Erythroblast (primary cell): ENCODE measurements at regions not wholly inside any gene's neighbourhood (a gene's known extent, or its start where the extent isn't known, plus 50 kb on each side); places are given as distances from the start of the nearest gene placed in this dataset.

ENCODE experiments used
- DNase-seq, 2 experiments: peaks; one replicate each; lab custom pipeline; 2025; lab: John Stamatoyannopoulos, UW
- GATA1 ChIP-seq: IDR thresholded peaks from 2 replicates; pipeline ENCODE4 v1.6.1; 2011; ENCODE audit warnings: low read depth, mild to moderate bottlenecking, control low read depth, low read length, moderate library complexity
- POLR2A ChIP-seq: IDR thresholded peaks from 2 replicates; pipeline ENCODE4 v1.6.1; 2011; ENCODE audit warnings: mild to moderate bottlenecking, low read length

DNA sequence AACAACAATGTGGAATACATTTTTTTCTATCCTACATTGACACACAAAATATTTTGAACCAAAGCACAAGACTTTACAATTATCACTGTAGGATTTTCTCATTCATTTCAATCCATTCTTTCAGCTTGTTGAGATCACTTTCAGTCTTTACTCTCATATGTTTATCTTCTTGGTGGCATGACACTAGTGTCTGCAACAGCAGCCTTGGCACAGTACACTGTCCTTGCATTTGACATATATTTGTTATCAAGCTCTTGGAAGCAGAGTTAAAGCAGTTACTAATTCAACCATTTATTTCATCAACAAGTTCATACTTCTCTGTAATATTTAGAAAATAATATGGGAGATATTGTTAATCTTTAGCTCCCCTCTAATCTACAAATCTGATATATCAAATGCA is 922.4 kb upstream of the ADGRL2 start:
- DNase-seq: no peak
- TF ChIP-seq POLR2A (no peak), GATA1 (no peak)

DNA sequence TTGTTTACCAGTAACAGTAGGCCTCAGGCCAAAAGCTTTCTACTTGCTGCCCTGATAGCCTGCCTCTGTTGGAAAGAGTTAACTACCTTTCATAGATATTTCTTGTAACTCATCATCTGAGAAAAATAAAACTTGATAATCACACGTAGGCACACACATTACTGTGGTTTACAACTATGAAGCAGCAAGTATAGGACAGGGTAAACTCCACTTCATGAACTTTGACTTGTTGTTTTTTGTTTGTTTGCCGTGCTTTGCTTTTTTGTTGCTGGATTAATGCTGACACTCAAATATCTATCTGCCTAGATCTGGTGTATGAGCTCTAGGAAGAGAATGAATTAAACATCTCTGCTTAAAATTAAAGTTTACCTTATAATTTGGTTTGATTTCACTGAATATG is 924.7 kb upstream of the ADGRL2 start:
- TF ChIP-seq GATA1 (no peak), POLR2A (no peak)
- no peak for DNase-seq

- TF ChIP-seq GATA1 (no peak), POLR2A (no peak)
- no peak for DNase-seq
Observed at GRCh38 chr1:80869299-80869698, 931.4 kb upstream of the ADGRL2 start.

- no peak for DNase-seq
- TF ChIP-seq POLR2A (no peak), GATA1 (no peak)
Observed at GRCh38 chr1:80847904-80848303, 952.8 kb upstream of the ADGRL2 start.

DNA sequence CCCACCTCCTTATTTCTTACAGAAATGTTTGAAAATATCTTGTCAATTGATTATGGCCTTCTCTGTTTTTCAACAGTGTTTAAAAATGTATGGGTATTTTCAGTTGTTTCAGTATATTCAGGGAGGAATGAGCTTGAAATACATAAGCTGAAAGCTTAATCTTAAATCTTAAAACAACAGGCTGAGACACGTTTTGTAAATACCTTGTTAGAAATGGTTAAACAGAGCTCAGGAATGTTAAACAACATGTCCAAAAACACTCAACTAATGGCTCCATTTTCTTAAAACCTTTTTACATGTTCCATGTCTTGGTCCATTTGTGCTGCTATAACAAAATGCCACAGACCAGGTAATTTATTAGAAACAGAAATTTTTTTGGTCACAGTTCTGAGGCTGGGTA is 953.8 kb upstream of the ADGRL2 start:
- TF ChIP-seq GATA1: no peak
- no peak for TF ChIP-seq POLR2A
- no peak for DNase-seq

DNA sequence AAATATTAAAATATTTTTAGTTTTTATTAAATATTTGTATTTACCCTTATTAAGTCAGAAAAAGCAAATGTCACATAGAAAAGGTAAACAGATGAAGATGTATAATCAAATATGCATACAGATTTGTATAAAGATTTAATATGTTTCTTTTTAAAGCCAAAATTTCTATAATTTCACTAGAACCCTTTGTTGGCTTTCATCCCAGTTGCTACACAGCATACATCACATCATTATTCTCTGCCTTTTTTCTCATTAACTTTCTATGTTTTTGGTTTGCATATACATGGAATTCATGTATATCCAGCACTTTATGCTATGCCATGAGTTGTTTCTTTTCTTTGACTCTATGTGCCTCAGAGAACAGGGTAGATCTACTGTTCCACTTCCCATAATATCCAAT is 957.9 kb upstream of the ADGRL2 start:
- no peak for DNase-seq
- TF ChIP-seq GATA1: no peak
- no peak for TF ChIP-seq POLR2A

DNA sequence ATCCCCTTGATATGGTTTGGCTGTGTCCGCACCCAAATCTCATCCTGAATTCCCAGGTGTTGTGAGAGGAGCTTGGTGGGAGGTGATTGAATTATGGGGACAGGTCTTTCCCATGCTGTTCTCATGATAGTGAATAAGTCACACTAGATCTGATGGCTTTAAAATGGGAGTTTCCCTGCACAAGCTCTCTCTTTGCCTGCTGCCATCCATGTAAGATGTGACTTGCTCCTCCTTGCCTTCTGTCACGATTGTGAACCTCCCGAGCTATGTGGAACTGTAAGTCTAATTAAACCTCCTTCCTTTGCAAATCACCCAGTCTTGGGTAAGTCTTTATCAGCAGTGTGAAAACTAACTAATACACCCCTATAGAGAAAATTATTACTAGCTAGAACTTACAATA is 959.5 kb upstream of the ADGRL2 start:
- no peak for DNase-seq
- TF ChIP-seq GATA1 (no peak), POLR2A (no peak)

DNA sequence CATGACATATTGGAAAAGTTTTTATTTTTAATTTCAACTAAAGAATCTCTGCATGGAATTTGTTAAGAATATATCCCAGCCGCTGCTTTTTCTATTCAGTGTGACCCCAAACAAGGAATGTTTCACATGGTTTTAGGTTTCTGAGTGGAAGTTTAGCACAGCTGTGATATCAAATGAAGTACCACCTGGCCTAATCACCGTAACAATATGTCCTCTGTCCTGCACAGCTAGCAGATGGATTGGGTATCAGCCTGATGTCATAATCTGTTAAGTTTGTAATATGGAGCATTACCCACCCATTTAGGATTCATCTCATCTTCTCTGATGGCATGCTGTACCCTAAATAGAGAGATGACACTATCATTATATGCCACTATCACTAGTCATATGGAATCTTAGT is 963.7 kb upstream of the ADGRL2 start:
- TF ChIP-seq POLR2A (no peak), GATA1 (no peak)
- no peak for DNase-seq

DNA sequence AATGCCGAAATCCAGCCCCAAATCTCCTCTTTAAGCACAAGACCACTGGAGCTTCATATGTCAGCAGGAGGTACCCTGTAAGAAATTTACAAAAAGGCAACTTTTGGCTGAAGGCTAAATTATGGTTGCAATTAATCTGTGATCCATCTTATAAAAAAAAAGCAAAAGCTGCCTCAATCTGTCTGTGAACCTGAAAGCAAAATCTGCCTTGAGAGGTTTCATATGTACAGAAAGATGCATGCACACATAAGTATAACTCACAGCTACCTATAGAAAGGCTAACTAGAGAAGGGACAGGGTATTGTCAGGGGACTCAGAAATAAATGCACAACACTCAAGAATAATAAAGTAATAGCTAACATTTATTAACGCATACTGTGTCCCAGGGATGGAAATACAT is 964.2 kb upstream of the ADGRL2 start:
- TF ChIP-seq GATA1: no peak
- TF ChIP-seq POLR2A: no peak
- no peak for DNase-seq

DNA sequence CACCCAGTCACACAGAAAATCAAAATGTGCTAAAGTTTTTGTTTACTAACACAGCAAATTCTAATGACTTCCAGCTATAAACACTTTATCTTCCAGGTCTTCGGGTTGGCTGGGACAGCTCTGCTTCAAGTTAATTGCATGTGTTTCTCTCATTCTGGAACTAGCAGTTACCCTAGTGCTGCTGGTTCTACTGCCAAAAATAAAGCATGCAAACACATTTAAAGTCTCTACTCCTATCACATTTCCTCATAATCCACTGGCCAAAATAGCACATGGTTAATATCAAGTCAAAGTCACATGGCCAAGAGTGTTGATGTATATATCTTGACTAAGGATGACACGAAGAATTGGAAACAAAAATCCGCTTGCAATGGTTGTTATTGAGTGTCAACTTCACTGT is 973.1 kb upstream of the ADGRL2 start:
- no peak for TF ChIP-seq POLR2A
- no peak for DNase-seq

- DNase-seq: no peak
- TF ChIP-seq POLR2A: no peak
- no peak for TF ChIP-seq GATA1
Observed at GRCh38 chr1:80825067-80825466, 975.7 kb upstream of the ADGRL2 start.

DNA sequence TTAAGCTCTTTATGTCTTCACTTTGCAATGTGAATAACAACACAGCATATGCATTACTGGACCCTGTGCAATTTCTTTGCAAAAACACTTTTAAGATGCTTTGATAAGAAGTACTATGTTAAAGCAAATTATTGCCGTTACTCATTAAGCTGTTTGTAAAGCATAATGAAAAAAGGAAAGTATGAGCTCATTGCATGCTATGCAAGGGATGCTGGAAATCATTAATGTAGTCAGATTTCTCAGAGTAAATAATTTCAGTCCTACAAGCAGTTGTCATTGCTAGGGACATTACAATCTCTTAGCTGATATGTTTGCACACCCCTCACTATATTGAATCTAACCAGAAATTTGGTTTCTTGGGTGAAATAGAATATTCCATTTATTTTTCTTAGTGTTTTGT is 982.5 kb upstream of the ADGRL2 start:
- TF ChIP-seq GATA1: no peak
- TF ChIP-seq POLR2A: no peak
- DNase-seq: no peak

GRCh38 chr1:80807981-80808380 is 992.8 kb upstream of the ADGRL2 start:
- no peak for TF ChIP-seq GATA1
- DNase-seq: no peak

GRCh38 chr1:80806431-80806830 is 994.3 kb upstream of the ADGRL2 start:
- no peak for DNase-seq
- no peak for TF ChIP-seq POLR2A
- TF ChIP-seq GATA1: no peak

DNA sequence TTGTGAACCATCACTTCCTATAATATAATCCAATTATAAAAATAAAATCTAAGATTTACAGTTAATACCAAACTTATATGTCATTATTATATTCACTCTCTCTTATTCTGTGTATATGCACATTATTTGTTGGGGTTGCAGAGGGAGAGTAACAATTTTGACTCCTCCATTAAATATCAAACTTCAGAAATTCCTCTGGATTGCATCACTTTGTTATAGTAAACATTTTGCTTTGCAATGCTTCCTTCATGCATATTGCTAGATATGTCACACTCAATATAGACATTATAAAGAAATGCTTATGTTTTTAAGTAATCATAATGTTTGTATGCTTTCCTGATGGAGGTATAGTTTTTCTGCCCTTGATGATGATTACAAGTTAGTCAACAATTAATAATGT is 999.0 kb upstream of the ADGRL2 start:
- no peak for DNase-seq
- TF ChIP-seq GATA1: no peak
- TF ChIP-seq POLR2A: no peak

DNA sequence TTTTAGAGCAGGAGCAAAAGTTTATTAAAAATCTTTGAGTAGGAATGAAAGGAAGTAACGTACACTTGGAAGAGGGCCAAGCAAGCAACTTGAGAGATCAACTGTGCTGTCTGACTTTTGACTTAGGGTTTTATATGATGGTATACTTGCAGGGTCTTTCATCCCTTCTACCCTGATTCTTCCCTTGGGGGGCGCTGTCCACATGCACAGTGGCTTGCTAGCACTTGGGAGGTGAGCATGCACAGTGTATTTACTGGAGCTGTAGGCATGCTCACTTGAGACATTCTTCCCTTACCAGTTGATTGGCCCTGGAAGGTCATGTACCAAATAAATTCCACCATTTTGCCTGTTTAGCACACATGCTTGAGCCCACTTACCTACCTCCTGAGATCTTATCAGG is 1001.3 kb upstream of the ADGRL2 start:
- DNase-seq: no peak
- TF ChIP-seq GATA1: no peak
- TF ChIP-seq POLR2A: no peak

GRCh38 chr1:80779275-80779674 is 1021.5 kb upstream of the ADGRL2 start:
- no peak for DNase-seq
- TF ChIP-seq GATA1 (no peak), POLR2A (no peak)
